ENCODE measurements at regions not wholly inside any gene's neighbourhood (a gene's known extent, or its start where the extent isn't known, plus 50 kb on each side); places are given as distances from the start of the nearest gene placed in this dataset.
"Not testable (repeated sequence)": the region's sequence is repeated elsewhere in the genome, so short reads cannot be mapped to it uniquely, and the experiment has no call there.

DNA sequence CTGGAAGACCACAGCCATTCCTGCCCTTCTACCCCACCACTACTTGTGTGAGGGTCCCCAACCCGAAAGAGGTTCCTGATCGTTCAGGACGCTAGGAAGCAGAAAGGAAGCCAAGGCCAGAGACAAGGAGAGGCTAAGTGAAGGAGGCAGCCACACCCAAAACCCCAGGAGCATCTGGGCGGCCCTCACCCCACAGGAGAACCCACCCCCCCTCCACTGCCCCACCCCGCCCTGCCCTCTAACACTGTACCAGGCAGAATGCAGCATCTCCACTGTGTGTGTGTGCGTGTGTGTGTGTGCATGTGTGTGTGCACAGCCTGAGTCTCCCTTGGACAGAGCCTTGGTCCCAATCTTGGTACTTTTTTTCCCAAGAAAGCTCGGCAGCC is 207.5 kb upstream of the HAAO start:
- H3K27me3 ChIP-seq (ENCODE audit: control insufficient read depth, insufficient read depth, low read length, poor library complexity, severe bottlenecking): no peaks in the 10 kb centered on the region
- no peak overlapping the region for H3K27ac ChIP-seq (ENCODE audit: insufficient read depth, low read depth, low read length, poor library complexity, severe bottlenecking)
- H3K36me3 ChIP-seq (ENCODE audit: control insufficient read depth, insufficient read depth, low read length): no peaks in the 10 kb centered on the region
- H3K4me3 ChIP-seq (ENCODE audit: insufficient read depth, low read depth, low read length): no peak overlapping the region
- no peaks in the 10 kb centered on the region for H3K4me1 ChIP-seq (ENCODE audit: control insufficient read depth, insufficient read depth, low read length)
- peaks cover 2% of the 10 kb centered on the region for H3K9me3 ChIP-seq (ENCODE audit: control insufficient read depth, low read length)
- WGBS, 2 experiments: 91 to 95% methylated on average over 5 to 6 of the region's 7 CpGs

DNA sequence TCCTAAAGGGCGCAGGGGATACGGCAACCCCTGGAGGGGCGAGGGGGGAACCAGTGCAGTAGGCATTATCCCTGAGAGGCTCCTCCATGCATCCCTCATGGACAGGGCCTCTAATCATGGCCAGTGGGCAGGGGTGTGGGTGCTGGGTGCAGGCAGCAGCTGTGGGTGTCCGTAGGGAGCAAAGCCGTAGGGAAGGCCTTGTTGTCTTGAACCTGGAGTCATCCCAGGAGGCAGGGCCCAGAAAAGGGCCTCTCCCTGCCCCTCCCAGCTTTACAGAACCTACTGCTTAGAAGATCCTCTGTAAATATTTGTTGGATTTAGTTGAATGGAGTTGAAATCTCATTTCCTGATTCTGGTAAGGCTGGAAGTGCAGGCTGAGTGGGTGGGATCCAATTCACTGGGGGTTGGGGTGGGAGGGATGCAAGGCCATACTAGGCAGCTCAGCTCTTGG is 207.0 kb upstream of the HAAO start:
- Histone ChIP-seq H3K9me3 (ENCODE audit: control insufficient read depth, low read length) (peaks cover 2% of the 10 kb centered on the region), H3K4me3 (ENCODE audit: insufficient read depth, low read depth, low read length) (no peak overlapping the region), H3K27me3 (ENCODE audit: control insufficient read depth, insufficient read depth, low read length, poor library complexity, severe bottlenecking) (no peaks in the 10 kb centered on the region), H3K4me1 (ENCODE audit: control insufficient read depth, insufficient read depth, low read length) (no peaks in the 10 kb centered on the region), H3K27ac (ENCODE audit: insufficient read depth, low read depth, low read length, poor library complexity, severe bottlenecking) (no peak overlapping the region), H3K36me3 (ENCODE audit: control insufficient read depth, insufficient read depth, low read length) (no peaks in the 10 kb centered on the region)
- 89 to 94% methylated on average over 5 of the region's 5 CpGs for WGBS, 2 experiments

GRCh38 chr2:42998721-42999120 is 206.3 kb upstream of the HAAO start:
- 94 to 97% methylated on average over 10 of the region's 10 CpGs for WGBS, 2 experiments
- H3K9me3 ChIP-seq (ENCODE audit: control insufficient read depth, low read length): peaks cover 2% of the 10 kb centered on the region
- H3K27me3 ChIP-seq (ENCODE audit: control insufficient read depth, insufficient read depth, low read length, poor library complexity, severe bottlenecking): no peaks in the 10 kb centered on the region
- no peak overlapping the region for H3K4me3 ChIP-seq (ENCODE audit: insufficient read depth, low read depth, low read length)
- H3K27ac ChIP-seq (ENCODE audit: insufficient read depth, low read depth, low read length, poor library complexity, severe bottlenecking): no peak overlapping the region
- H3K36me3 ChIP-seq (ENCODE audit: control insufficient read depth, insufficient read depth, low read length): no peaks in the 10 kb centered on the region
- no peaks in the 10 kb centered on the region for H3K4me1 ChIP-seq (ENCODE audit: control insufficient read depth, insufficient read depth, low read length)

- Histone ChIP-seq H3K4me1 (ENCODE audit: control insufficient read depth, insufficient read depth, low read length) (no peaks in the 10 kb centered on the region), H3K9me3 (ENCODE audit: control insufficient read depth, low read length) (peaks cover 2% of the 10 kb centered on the region), H3K27ac (ENCODE audit: insufficient read depth, low read depth, low read length, poor library complexity, severe bottlenecking) (no peak overlapping the region), H3K27me3 (ENCODE audit: control insufficient read depth, insufficient read depth, low read length, poor library complexity, severe bottlenecking) (no peaks in the 10 kb centered on the region), H3K4me3 (ENCODE audit: insufficient read depth, low read depth, low read length) (no peak overlapping the region), H3K36me3 (ENCODE audit: control insufficient read depth, insufficient read depth, low read length) (no peaks in the 10 kb centered on the region)
- 89 to 94% methylated on average over 4 of the region's 4 CpGs for WGBS, 2 experiments
These were observed 204.1 kb upstream of the HAAO start for GRCh38 chr2:42996528-42996927.

- H3K27ac ChIP-seq (ENCODE audit: insufficient read depth, low read depth, low read length, poor library complexity, severe bottlenecking): no peak overlapping the region
- no peaks in the 10 kb centered on the region for H3K36me3 ChIP-seq (ENCODE audit: control insufficient read depth, insufficient read depth, low read length)
- no peaks in the 10 kb centered on the region for H3K4me1 ChIP-seq (ENCODE audit: control insufficient read depth, insufficient read depth, low read length)
- WGBS, 2 experiments: 100% methylated on average over 1 of the region's 1 CpG
- no peak overlapping the region for H3K4me3 ChIP-seq (ENCODE audit: insufficient read depth, low read depth, low read length)
- no peaks in the 10 kb centered on the region for H3K27me3 ChIP-seq (ENCODE audit: control insufficient read depth, insufficient read depth, low read length, poor library complexity, severe bottlenecking)
- H3K9me3 ChIP-seq (ENCODE audit: control insufficient read depth, low read length): peaks cover 2% of the 10 kb centered on the region
These were observed 203.5 kb upstream of the HAAO start for GRCh38 chr2:42995752-42996422.

DNA sequence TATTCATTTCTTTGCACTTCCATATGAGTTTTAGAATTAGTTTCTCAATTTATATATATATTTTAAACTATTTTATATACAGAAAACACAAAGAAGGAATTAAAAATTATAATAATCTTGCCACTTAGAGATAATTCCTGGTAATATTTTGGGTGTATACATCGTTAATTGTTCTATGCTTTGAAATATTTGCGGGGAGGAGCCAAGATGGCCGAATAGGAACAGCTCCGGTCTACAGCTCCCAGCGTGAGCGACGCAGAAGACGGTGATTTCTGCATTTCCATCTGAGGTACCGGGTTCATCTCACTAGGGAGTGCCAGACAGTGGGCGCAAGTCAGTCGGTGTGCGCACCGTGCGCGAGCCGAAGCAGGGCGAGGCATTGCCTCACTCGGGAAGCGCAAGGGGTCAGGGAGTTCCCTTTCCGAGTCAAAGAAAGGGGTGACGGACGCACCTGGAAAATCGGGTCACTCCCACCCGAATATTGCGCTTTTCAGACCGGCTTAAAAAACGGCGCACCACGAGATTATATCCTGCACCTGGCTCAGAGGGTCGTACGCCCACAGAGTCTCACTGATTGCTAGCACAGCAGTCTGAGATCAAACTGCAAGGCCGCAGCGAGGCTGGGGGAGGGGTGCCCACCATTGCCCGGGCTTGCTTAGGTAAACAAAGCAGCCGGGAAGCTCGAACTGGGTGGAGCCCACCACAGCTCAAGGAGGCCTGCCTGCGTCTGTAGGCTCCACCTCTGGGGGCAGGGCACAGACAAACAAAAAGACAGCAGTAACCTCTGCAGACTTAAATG is 197.1 kb upstream of the HAAO start:
- not testable (repeated sequence) for H3K36me3 ChIP-seq (ENCODE audit: control insufficient read depth, insufficient read depth, low read length); H3K27ac ChIP-seq (ENCODE audit: insufficient read depth, low read depth, low read length, poor library complexity, severe bottlenecking); H3K4me3 ChIP-seq (ENCODE audit: insufficient read depth, low read depth, low read length); H3K4me1 ChIP-seq (ENCODE audit: control insufficient read depth, insufficient read depth, low read length); H3K9me3 ChIP-seq (ENCODE audit: control insufficient read depth, low read length); H3K27me3 ChIP-seq (ENCODE audit: control insufficient read depth, insufficient read depth, low read length, poor library complexity, severe bottlenecking)
- WGBS, 2 experiments: 68 to 73% methylated on average over 33 to 36 of the region's 37 CpGs

GRCh38 chr2:42988055-42988454 is 195.7 kb upstream of the HAAO start:
- not testable (repeated sequence) for H3K27ac ChIP-seq (ENCODE audit: insufficient read depth, low read depth, low read length, poor library complexity, severe bottlenecking); H3K36me3 ChIP-seq (ENCODE audit: control insufficient read depth, insufficient read depth, low read length); H3K4me1 ChIP-seq (ENCODE audit: control insufficient read depth, insufficient read depth, low read length); H3K27me3 ChIP-seq (ENCODE audit: control insufficient read depth, insufficient read depth, low read length, poor library complexity, severe bottlenecking); H3K4me3 ChIP-seq (ENCODE audit: insufficient read depth, low read depth, low read length); H3K9me3 ChIP-seq (ENCODE audit: control insufficient read depth, low read length)
- WGBS, 2 experiments: 75 to 84% methylated on average over 4 of the region's 4 CpGs

- WGBS, 2 experiments: 85 to 88% methylated on average over 7 to 8 of the region's 8 CpGs
These were observed 194.9 kb upstream of the HAAO start for GRCh38 chr2:42987112-42987922.

GRCh38 chr2:42984617-42985016 is 192.2 kb upstream of the HAAO start:
- Histone ChIP-seq H3K27me3 (ENCODE audit: control insufficient read depth, insufficient read depth, low read length, poor library complexity, severe bottlenecking) (no peaks in the 10 kb centered on the region), H3K36me3 (ENCODE audit: control insufficient read depth, insufficient read depth, low read length) (no peaks in the 10 kb centered on the region), H3K9me3 (ENCODE audit: control insufficient read depth, low read length) (no peaks in the 10 kb centered on the region), H3K4me3 (ENCODE audit: insufficient read depth, low read depth, low read length) (no peak overlapping the region), H3K27ac (ENCODE audit: insufficient read depth, low read depth, low read length, poor library complexity, severe bottlenecking) (no peak overlapping the region), H3K4me1 (ENCODE audit: control insufficient read depth, insufficient read depth, low read length) (peaks cover 6% of the 10 kb centered on the region)
- 96 to 97% methylated on average over 6 of the region's 6 CpGs for WGBS, 2 experiments

More at GRCh38 chr2:42987112-42987922, 194.9 kb upstream of the HAAO start:
- Histone ChIP-seq H3K27ac (ENCODE audit: insufficient read depth, low read depth, low read length, poor library complexity, severe bottlenecking) (no peak overlapping the region), H3K36me3 (ENCODE audit: control insufficient read depth, insufficient read depth, low read length) (no peaks in the 10 kb centered on the region), H3K9me3 (ENCODE audit: control insufficient read depth, low read length) (no peaks in the 10 kb centered on the region), H3K4me3 (ENCODE audit: insufficient read depth, low read depth, low read length) (no peak overlapping the region), H3K27me3 (ENCODE audit: control insufficient read depth, insufficient read depth, low read length, poor library complexity, severe bottlenecking) (no peaks in the 10 kb centered on the region), H3K4me1 (ENCODE audit: control insufficient read depth, insufficient read depth, low read length) (peaks cover 6% of the 10 kb centered on the region)

DNA sequence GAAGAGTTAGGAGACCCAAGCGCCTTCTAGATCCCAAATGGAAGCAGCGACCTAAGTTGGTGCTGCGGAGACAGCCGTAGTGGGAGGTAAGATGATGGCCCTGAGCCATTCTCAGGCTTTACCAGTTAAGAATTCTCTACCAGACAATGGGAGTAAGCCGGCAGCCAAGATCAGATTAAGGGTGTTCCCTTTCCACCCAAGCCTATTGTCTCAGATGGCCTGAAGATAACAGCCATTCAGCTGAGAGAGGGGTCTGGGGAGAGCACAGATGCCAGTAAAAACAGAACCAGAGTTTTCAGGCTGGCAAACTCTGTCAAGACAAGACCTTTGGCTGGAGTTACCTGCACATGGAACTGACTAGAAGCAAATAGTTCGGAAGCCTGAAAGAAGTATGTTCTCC is 191.7 kb upstream of the HAAO start:
- WGBS, 2 experiments: 72 to 83% methylated on average over 6 of the region's 6 CpGs
- Histone ChIP-seq H3K4me1 (ENCODE audit: control insufficient read depth, insufficient read depth, low read length) (peaks cover 6% of the 10 kb centered on the region), H3K9me3 (ENCODE audit: control insufficient read depth, low read length) (no peaks in the 10 kb centered on the region), H3K4me3 (ENCODE audit: insufficient read depth, low read depth, low read length) (no peak overlapping the region), H3K27ac (ENCODE audit: insufficient read depth, low read depth, low read length, poor library complexity, severe bottlenecking) (no peak overlapping the region), H3K27me3 (ENCODE audit: control insufficient read depth, insufficient read depth, low read length, poor library complexity, severe bottlenecking) (no peaks in the 10 kb centered on the region), H3K36me3 (ENCODE audit: control insufficient read depth, insufficient read depth, low read length) (no peaks in the 10 kb centered on the region)
